ENCODE measurements at regions not wholly inside any gene's neighbourhood (a gene's known extent, or its start where the extent isn't known, plus 50 kb on each side); places are given as distances from the start of the nearest gene placed in this dataset.

GRCh38 chr15:72836676-72837330 is 53.2 kb upstream of the ADPGK start:
- no peak for DNase-seq
- no peaks in the 10 kb centered on the region for H3K9me3 Mint-ChIP-seq
- H3K27ac Mint-ChIP-seq = no peak overlapping the region
- no peak overlapping the region for H3K4me3 Mint-ChIP-seq
- peaks cover 37% of the 10 kb centered on the region for H3K4me1 Mint-ChIP-seq
- TF ChIP-seq, protein P1, sequence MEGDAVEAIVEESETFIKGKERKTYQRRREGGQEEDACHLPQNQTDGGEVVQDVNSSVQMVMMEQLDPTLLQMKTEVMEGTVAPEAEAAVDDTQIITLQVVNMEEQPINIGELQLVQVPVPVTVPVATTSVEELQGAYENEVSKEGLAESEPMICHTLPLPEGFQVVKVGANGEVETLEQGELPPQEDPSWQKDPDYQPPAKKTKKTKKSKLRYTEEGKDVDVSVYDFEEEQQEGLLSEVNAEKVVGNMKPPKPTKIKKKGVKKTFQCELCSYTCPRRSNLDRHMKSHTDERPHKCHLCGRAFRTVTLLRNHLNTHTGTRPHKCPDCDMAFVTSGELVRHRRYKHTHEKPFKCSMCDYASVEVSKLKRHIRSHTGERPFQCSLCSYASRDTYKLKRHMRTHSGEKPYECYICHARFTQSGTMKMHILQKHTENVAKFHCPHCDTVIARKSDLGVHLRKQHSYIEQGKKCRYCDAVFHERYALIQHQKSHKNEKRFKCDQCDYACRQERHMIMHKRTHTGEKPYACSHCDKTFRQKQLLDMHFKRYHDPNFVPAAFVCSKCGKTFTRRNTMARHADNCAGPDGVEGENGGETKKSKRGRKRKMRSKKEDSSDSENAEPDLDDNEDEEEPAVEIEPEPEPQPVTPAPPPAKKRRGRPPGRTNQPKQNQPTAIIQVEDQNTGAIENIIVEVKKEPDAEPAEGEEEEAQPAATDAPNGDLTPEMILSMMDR (IDR thresholded peaks at IDR 0.05) = no peak
- no peaks in the 10 kb centered on the region for H3K36me3 Mint-ChIP-seq (ENCODE audit: low read depth)
- H3K27me3 Mint-ChIP-seq (ENCODE audit: low read depth, poor library complexity) = peaks cover 9% of the 10 kb centered on the region

GRCh38 chr15:72835294-72835890 is 51.8 kb upstream of the ADPGK start:
- Mint-ChIP-seq H3K4me1 (peaks cover 37% of the 10 kb centered on the region), H3K36me3 (ENCODE audit: low read depth) (no peaks in the 10 kb centered on the region), H3K27ac (no peak overlapping the region), H3K9me3 (no peaks in the 10 kb centered on the region), H3K27me3 (ENCODE audit: low read depth, poor library complexity) (peaks cover 8% of the 10 kb centered on the region), H3K4me3 (no peak overlapping the region)
- TF ChIP-seq, protein P1 (IDR thresholded peaks at IDR 0.05) = no peak
- no peak for DNase-seq

DNA sequence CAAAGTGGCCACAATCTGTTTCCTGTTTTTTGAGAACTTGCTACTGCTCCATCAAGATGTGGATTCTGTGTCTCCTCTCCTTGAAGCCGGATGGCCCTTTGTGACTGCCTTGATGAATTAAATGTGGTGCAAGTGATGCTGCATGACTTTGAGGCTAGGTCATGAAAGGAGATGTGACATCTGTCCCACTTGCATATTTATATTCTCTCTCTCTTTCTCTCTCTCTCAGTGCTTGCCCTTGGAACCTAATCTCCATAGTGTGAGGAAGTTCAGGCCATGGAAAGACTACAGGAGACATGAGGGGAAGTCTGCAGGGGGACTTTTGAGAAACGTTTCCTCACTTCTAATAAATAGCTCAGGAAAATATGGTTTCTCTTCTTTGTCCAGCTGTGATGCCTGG is 50.0 kb upstream of the ADPGK start:
- no peaks in the 10 kb centered on the region for H3K9me3 Mint-ChIP-seq
- TF ChIP-seq, protein P1 (IDR thresholded peaks at IDR 0.05) = no peak
- peaks cover 37% of the 10 kb centered on the region for H3K4me1 Mint-ChIP-seq
- H3K27ac Mint-ChIP-seq = no peak overlapping the region
- no peak for DNase-seq
- H3K27me3 Mint-ChIP-seq (ENCODE audit: low read depth, poor library complexity) = peaks cover 7% of the 10 kb centered on the region
- H3K36me3 Mint-ChIP-seq (ENCODE audit: low read depth) = no peaks in the 10 kb centered on the region
- no peak overlapping the region for H3K4me3 Mint-ChIP-seq

Data from nephron progenitor cell (in vitro differentiated cells).